Naive B cell (primary cell): ENCODE measurements at regions not wholly inside any gene's neighbourhood (a gene's known extent, or its start where the extent isn't known, plus 50 kb on each side); places are given as distances from the start of the nearest gene placed in this dataset.
"Not testable (repeated sequence)": the region's sequence is repeated elsewhere in the genome, so short reads cannot be mapped to it uniquely, and the experiment has no call there.

Experiments
- ATAC-seq, 2 donors: fragments of 150-1000 bp; cut with Tn5 transposase; 2 replicates each; pipeline ENCODE4 v1.10.0; 2021; ENCODE audit warnings: low read depth in 2 of 2, mild to moderate bottlenecking in 2 of 2, moderate library complexity in 2 of 2
- DNase-seq: peaks from one replicate; pipeline ENCODE4 v3.0.0; 2022
- H3K27ac Mint-ChIP-seq, 6 donors: one replicate each; pipeline ENCODE4 v1.8.0; 2020 to 2022; ENCODE audit warnings: mild to moderate bottlenecking in 6 of 6, mixed read lengths in 6 of 6, moderate library complexity in 5 of 6, inconsistent platforms in 2 of 6
- H3K27me3 Mint-ChIP-seq, 3 donors: one replicate each; pipeline ENCODE4 v1.8.0; 2021 to 2022; ENCODE audit warnings: mixed read lengths in 3 of 3, mild to moderate bottlenecking in 1 of 3
- H3K36me3 Mint-ChIP-seq, 2 donors: one replicate each; pipeline ENCODE4 v1.8.0; 2020 to 2022; ENCODE audit warnings: mixed read lengths in 2 of 2, inconsistent platforms in 1 of 2, mild to moderate bottlenecking in 1 of 2
- H3K4me1 Mint-ChIP-seq, 3 donors: one replicate each; pipeline ENCODE4 v1.8.0; 2020 to 2022; ENCODE audit warnings: mixed read lengths in 3 of 3, inconsistent platforms in 1 of 3, mild to moderate bottlenecking in 1 of 3, moderate library complexity in 1 of 3
- H3K4me3 Mint-ChIP-seq, 8 donors: one replicate each; pipeline ENCODE4 v1.8.0; 2020 to 2022; ENCODE audit warnings: mild to moderate bottlenecking in 8 of 8, mixed read lengths in 8 of 8, moderate library complexity in 8 of 8, inconsistent platforms in 2 of 8
- H3K9me3 Mint-ChIP-seq, 7 donors: one replicate each; pipeline ENCODE4 v1.8.0; 2020 to 2022; ENCODE audit warnings: mixed read lengths in 7 of 7, mild to moderate bottlenecking in 5 of 7, inconsistent platforms in 2 of 7, moderate library complexity in 1 of 7

DNA sequence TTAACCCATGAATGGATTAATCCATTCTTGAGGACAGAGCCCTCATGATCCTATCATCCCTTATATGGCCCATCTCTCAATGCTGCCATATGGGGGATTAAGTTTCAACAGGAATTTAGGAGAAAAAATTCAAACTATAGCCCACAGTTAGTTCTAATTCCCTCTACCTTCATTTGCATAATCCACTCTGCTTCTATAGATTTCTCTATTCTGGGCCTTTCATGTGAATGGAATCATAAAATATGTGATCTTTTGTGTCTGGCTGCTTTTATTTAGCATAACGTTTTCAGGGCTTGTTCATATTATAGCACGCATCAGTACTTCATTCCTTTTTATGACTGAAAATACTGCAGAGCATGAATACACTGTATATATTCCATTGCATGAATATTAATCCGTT is 55.4 kb downstream of the CTSL start:
- Mint-ChIP-seq H3K27ac (peak overlapping the region in 1 of 6 donors; percentile 19), H3K36me3 (no peaks in the 10 kb centered on the region), H3K4me3 (no peak overlapping the region), H3K9me3 (peaks cover 0 to 4% (median 0%) of the 10 kb centered on the region in 7 donors), H3K4me1 (peaks cover 0 to 10% (median 0%) of the 10 kb centered on the region in 3 donors), H3K27me3 (peaks cover 0 to 21% (median 5%) of the 10 kb centered on the region in 3 donors)
- ATAC-seq = no peak
- no peak for DNase-seq

DNA sequence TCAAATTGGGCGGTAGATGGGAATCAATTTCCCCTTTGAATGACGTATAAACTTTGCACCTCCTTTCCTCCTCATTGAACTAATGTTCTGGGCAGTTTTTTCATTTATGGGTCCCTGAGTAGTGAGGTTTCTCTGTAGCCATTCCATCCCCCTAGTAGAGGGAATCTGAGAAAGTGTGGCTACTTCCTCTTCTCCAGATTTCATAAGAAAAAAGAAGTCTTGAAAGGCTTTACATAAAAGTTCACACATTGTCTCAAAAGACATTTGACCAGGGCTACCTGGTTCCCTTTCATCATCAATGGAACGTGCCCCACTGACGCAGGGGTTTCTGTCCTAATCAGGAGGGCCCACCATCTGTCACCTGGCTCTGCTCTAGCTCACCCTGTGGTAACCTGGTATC is 57.3 kb downstream of the CTSL start:
- Mint-ChIP-seq H3K4me3 (no peak overlapping the region), H3K27ac (no peak overlapping the region), H3K4me1 (peaks cover 0 to 10% (median 0%) of the 10 kb centered on the region in 3 donors), H3K36me3 (no peaks in the 10 kb centered on the region), H3K27me3 (peaks cover 0 to 11% (median 5%) of the 10 kb centered on the region in 3 donors), H3K9me3 (peaks cover 0 to 4% (median 0%) of the 10 kb centered on the region in 7 donors)
- no peak for DNase-seq
- no peak for ATAC-seq

DNA sequence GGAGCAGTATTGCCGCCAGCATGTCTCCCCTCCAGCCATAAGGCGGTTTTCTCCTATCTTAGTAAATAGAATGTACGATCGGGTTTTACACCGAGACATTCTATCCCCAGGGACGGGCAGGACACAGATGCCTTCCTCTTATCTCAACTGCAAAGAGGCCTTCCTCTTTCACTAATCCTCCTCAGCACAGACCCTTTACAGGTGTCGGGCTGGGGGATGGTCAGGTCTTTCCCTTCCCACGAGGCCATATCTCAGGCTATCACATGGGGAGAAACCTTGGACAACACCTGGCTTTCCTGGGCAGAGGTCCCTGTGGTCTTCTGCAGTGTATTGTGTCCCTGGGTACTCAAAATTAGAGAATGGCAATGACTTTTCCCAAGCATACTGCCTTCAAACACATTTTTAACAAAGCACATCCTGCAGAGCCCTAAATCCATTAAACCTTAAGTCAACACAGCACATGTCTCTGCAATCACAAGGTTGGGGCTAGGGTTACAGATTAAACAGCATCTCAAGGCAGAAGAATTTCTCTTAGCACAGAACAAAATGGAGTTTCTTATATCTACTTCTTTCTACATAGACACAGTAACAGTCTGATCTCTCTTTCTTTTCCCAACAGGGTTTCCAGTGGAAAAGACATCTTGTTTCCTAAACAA is 59.5 kb downstream of the CTSL start:
- H3K9me3 Mint-ChIP-seq, ATAC-seq, H3K27ac Mint-ChIP-seq, H3K4me1 Mint-ChIP-seq, DNase-seq, H3K36me3 Mint-ChIP-seq: not testable (repeated sequence)
- H3K27me3 Mint-ChIP-seq = peaks cover 0 to 11% (median 5%) of the 10 kb centered on the region in 3 donors
- H3K4me3 Mint-ChIP-seq = peak overlapping the region in 1 of 8 donors; percentile 30

DNA sequence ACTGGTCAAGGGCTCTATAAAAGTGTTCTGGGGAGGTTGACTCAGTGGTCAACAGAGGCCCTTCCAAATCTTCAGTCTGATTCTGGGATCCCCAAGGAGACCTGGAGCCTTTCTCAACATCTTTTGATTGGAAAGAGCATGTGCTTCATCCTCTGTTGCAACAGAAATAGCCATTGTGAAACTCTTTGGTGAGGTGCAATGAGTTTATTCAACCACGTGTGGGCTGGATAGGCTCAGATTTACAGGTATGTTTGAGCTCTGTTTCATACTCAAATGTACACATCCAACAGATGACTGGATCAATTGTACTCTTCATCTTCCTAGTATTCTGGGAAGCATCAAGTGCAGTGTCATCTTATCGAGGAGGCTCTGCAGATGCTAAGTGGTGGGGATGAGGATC is 60.5 kb downstream of the CTSL start:
- H3K4me3 Mint-ChIP-seq = no peak overlapping the region
- H3K27ac Mint-ChIP-seq = no peak overlapping the region
- no peak for ATAC-seq
- H3K27me3 Mint-ChIP-seq = peaks cover 0 to 11% (median 10%) of the 10 kb centered on the region in 3 donors
- peaks cover 0 to 10% (median 0%) of the 10 kb centered on the region in 3 donors for H3K4me1 Mint-ChIP-seq
- H3K9me3 Mint-ChIP-seq = peaks cover 0 to 4% (median 0%) of the 10 kb centered on the region in 7 donors
- no peak for DNase-seq
- H3K36me3 Mint-ChIP-seq = no peaks in the 10 kb centered on the region

DNA sequence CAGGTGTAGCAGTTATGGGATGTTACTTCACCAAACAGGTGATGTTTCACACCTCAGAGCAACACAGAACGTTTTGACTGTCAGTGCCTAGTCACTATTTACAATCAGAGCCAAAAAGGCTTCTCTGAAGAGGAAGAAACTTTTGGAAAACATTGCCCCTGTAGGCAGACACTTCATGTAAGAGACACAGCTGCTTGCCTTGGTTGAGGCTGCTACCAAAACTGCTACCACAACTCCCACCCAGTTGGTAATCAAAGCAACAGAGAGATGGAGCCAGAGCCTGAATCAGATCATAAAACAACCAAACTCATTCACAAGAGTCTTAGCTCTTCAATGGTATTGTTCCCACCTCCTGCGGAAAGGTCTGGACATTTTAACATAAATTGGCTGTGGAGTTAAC is 61.0 kb downstream of the CTSL start:
- no peak for ATAC-seq
- Mint-ChIP-seq H3K27me3 (peaks cover 0 to 11% (median 10%) of the 10 kb centered on the region in 3 donors), H3K9me3 (peaks cover 0 to 4% (median 0%) of the 10 kb centered on the region in 7 donors), H3K36me3 (no peaks in the 10 kb centered on the region), H3K4me3 (no peak overlapping the region), H3K4me1 (peaks cover 0 to 10% (median 0%) of the 10 kb centered on the region in 3 donors), H3K27ac (no peak overlapping the region)
- DNase-seq = no peak

DNA sequence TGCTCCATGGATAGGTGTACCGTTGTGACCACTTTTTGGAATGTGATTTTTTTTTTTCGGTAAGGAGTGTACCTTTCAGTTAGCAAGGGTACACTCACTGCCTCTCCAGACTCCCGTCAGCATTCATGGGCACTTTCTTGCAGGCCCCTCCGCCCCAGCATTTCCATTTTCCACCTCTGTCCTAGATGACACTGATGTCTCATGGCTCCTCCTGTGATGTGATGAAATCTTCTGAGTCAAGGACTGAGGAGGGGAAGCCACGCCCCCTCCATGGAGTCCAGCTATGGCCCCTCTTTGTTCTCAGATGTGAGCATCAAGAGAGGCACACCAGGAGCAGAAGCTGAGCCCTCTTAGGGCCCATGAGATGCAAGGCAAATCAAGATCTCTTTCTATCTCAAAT is 61.8 kb downstream of the CTSL start:
- Mint-ChIP-seq H3K27ac (no peak overlapping the region), H3K4me1 (peaks cover 0 to 10% (median 0%) of the 10 kb centered on the region in 3 donors), H3K4me3 (no peak overlapping the region), H3K36me3 (no peaks in the 10 kb centered on the region), H3K9me3 (peaks cover 0 to 4% (median 0%) of the 10 kb centered on the region in 7 donors), H3K27me3 (peaks cover 0 to 11% (median 10%) of the 10 kb centered on the region in 3 donors)
- ATAC-seq (no peak), DNase-seq (no peak)

DNA sequence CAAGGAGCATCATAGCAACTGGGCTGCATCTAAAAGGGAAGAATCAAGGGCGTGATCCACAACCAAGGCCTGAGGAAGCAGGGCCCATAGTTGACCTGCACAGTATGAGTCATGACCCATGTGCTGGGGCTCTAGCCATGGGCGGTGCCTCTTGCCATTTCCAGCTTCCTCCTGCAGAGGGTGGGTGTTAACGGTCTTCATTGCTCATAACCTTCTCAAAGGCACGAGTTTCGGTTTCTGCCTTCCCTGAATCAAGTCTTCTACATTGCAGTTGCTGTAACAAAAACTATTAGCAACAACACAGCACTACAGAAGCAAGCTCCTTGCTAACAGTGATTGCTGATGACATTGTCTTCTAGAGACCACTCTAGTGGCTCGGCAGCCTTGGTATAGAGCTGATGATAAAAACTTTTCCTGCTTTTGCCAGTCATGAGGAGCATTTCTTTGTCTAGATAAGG is 66.9 kb downstream of the CTSL start:
- peaks cover 0 to 4% (median 0%) of the 10 kb centered on the region in 7 donors for H3K9me3 Mint-ChIP-seq
- no peak overlapping the region for H3K4me3 Mint-ChIP-seq
- no peaks in the 10 kb centered on the region for H3K36me3 Mint-ChIP-seq
- ATAC-seq (no peak), DNase-seq (no peak)
- no peak overlapping the region for H3K27ac Mint-ChIP-seq
- peaks cover 0 to 10% (median 9%) of the 10 kb centered on the region in 3 donors for H3K27me3 Mint-ChIP-seq
- H3K4me1 Mint-ChIP-seq = no peaks in the 10 kb centered on the region

GRCh38 chr9:87793292-87793691 is 67.4 kb downstream of the CTSL start:
- no peak for DNase-seq
- no peak overlapping the region for H3K27ac Mint-ChIP-seq
- no peak for ATAC-seq
- H3K36me3 Mint-ChIP-seq = no peaks in the 10 kb centered on the region
- H3K27me3 Mint-ChIP-seq = peaks cover 0 to 10% (median 9%) of the 10 kb centered on the region in 3 donors
- no peaks in the 10 kb centered on the region for H3K4me1 Mint-ChIP-seq
- peak overlapping the region in 1 of 8 donors; percentile 61 for H3K4me3 Mint-ChIP-seq
- H3K9me3 Mint-ChIP-seq = peaks cover 0 to 4% (median 0%) of the 10 kb centered on the region in 7 donors

- Mint-ChIP-seq H3K9me3 (peaks cover 0 to 4% (median 0%) of the 10 kb centered on the region in 7 donors), H3K4me3 (no peak overlapping the region), H3K36me3 (no peaks in the 10 kb centered on the region), H3K4me1 (no peaks in the 10 kb centered on the region), H3K27ac (no peak overlapping the region), H3K27me3 (peaks cover 6 to 14% (median 6%) of the 10 kb centered on the region in 3 donors)
- ATAC-seq (no peak), DNase-seq (no peak)
Measured at GRCh38 chr9:87795178-87795577, 69.3 kb downstream of the CTSL start.

DNA sequence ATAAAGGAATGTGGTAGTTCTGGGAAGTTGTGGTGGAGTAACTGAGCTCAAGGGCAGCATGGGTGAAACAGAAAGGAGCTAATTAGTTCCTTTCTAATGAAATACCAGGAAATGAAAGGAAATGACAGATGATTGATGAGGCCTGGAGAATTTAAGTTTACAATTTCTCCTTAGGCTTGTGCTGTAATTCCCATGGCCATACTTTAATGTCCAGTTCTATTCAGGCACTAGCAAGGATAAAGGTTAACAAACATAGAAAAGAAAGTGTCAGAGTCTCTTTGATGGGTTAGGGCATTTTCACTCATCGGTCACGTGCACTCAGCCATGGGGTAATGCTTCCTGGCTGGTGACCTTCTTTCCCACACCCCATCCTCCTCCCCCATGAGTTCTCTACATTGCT is 70.3 kb downstream of the CTSL start:
- ATAC-seq (no peak), DNase-seq (no peak)
- no peak overlapping the region for H3K27ac Mint-ChIP-seq
- H3K36me3 Mint-ChIP-seq = no peaks in the 10 kb centered on the region
- H3K27me3 Mint-ChIP-seq = peaks cover 0 to 17% (median 7%) of the 10 kb centered on the region in 3 donors
- peaks cover 0 to 4% (median 0%) of the 10 kb centered on the region in 7 donors for H3K9me3 Mint-ChIP-seq
- H3K4me1 Mint-ChIP-seq = no peaks in the 10 kb centered on the region
- no peak overlapping the region for H3K4me3 Mint-ChIP-seq

GRCh38 chr9:87798261-87798833 is 72.4 kb downstream of the CTSL start:
- Mint-ChIP-seq H3K27ac (no peak overlapping the region), H3K27me3 (peaks cover 0 to 27% (median 7%) of the 10 kb centered on the region in 3 donors), H3K9me3 (peaks cover 0 to 3% (median 0%) of the 10 kb centered on the region in 7 donors), H3K4me3 (no peak overlapping the region), H3K36me3 (no peaks in the 10 kb centered on the region), H3K4me1 (no peaks in the 10 kb centered on the region)
- ATAC-seq (no peak), DNase-seq (no peak)

- Mint-ChIP-seq H3K4me1 (no peaks in the 10 kb centered on the region), H3K36me3 (no peaks in the 10 kb centered on the region), H3K4me3 (no peak overlapping the region), H3K27me3 (peaks cover 2 to 27% (median 7%) of the 10 kb centered on the region in 3 donors), H3K9me3 (peaks cover 0 to 3% (median 0%) of the 10 kb centered on the region in 7 donors), H3K27ac (no peak overlapping the region)
- ATAC-seq (no peak), DNase-seq (no peak)
Measured at GRCh38 chr9:87799503-87799902, 73.6 kb downstream of the CTSL start.

GRCh38 chr9:87800456-87800855 is 74.5 kb downstream of the CTSL start:
- Mint-ChIP-seq H3K27ac (no peak overlapping the region), H3K9me3 (peaks cover 0 to 3% (median 0%) of the 10 kb centered on the region in 7 donors), H3K27me3 (peaks cover 4 to 25% (median 7%) of the 10 kb centered on the region in 3 donors), H3K4me3 (no peak overlapping the region), H3K36me3 (no peaks in the 10 kb centered on the region), H3K4me1 (no peaks in the 10 kb centered on the region)
- ATAC-seq (no peak), DNase-seq (no peak)

GRCh38 chr9:87801013-87801412 is 75.1 kb downstream of the CTSL start:
- H3K4me3 Mint-ChIP-seq = no peak overlapping the region
- H3K4me1 Mint-ChIP-seq = no peaks in the 10 kb centered on the region
- peaks cover 4 to 20% (median 7%) of the 10 kb centered on the region in 3 donors for H3K27me3 Mint-ChIP-seq
- no peak for DNase-seq
- peaks cover 0 to 3% (median 0%) of the 10 kb centered on the region in 7 donors for H3K9me3 Mint-ChIP-seq
- H3K27ac Mint-ChIP-seq = no peak overlapping the region
- no peaks in the 10 kb centered on the region for H3K36me3 Mint-ChIP-seq
- no peak for ATAC-seq
